GM21447 (cell line): ENCODE measurements at regions not wholly inside any gene's neighbourhood (a gene's known extent, or its start where the extent isn't known, plus 50 kb on each side); places are given as distances from the start of the nearest gene placed in this dataset.
"Not testable (repeated sequence)": the region's sequence is repeated elsewhere in the genome, so short reads cannot be mapped to it uniquely, and the experiment has no call there.

Experiments used
- ATAC-seq: cut with Tn5 transposase; IDR thresholded peaks from one replicate; pipeline ENCODE4 v1.9.1; 2021; ENCODE audit not compliant: unreplicated experiment

DNA sequence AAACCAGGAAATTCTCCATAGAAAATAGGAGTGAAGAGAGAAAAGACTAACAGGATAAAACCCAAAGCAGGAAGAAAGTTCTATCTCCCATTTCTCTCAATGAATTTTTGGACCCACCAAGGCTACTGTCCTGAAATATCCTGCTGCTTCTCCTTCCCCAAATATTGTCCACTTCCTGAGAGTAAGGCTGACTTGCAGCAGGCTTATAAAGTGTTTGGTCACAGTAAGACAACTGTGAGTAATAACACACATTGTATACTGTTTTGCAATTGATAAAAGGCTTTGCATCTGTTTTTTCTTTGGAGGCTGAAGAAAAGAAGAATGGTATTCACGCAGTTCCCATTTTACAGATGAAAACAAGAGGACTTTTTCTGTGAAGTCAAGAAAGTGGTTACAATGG is 52.8 kb downstream of the FOXD4L6 start:
- ATAC-seq: not testable (repeated sequence)

DNA sequence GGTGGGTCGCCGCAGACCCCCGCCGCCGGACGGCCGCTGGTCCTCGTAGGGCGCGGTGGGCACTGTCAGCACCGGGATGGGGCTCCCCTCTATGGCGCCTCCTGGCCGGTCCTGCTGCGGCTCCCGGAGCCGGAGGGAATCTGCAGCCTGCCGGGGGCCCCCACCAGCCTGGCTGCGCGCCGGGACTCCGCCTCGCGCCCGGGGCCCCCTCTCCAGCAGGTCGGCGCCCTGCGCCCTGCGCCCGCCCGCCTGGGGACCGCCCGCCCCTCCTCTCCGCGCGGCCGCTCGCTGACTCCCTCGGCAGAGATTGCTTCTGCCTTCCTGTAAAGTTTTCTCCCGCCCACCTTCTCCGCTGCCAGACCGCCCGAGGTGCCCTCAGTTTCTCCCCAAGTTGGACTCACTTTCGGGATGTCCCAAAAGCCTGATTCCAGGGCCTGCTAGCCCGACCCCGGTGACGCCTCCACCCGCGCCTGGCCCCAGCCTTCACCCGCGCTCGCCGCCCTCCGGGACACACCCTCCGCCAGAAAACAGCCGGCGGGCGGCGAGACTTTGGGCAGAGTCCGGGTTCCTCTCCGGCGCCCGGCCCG is 54.0 kb downstream of the FOXD4L6 start:
- peak; percentile 67 for ATAC-seq

DNA sequence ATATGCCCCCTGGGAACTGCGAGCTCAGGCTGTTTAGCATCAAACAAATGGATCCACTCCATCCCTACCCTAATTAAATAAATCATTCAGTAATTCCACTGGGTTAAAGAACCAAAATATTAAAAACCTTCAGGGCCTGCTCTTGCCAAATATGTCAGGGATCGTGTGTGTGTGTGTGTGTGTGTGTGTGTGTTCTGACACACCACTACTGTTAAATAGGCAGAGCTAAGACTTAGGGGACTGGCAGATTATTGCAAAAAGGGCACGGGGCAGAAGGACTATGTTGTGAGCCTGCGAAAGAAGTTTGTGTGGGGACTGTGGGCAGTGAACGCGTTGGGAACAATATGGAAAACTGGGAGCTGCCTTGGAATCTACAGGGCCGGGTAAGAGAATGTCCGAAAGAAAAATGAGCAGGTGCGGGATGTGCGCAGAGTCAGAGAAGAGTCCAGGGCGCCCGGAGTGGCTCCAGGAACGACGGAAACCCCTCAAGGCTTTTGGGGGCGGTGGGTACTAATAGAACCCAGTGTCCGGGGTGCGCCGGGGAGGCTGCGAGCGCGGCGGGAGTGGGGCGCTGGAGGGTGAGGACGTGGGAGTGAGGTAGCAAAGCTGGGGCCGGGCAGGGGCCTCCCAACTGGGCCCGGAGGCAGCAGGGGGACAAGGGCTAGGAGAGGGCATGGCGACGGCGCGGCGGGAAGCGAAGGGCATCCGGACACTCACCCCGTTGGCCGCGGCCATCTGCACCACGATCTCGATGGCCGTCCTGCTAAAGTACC is 54.8 kb downstream of the FOXD4L6 start:
- not testable (repeated sequence) for ATAC-seq

DNA sequence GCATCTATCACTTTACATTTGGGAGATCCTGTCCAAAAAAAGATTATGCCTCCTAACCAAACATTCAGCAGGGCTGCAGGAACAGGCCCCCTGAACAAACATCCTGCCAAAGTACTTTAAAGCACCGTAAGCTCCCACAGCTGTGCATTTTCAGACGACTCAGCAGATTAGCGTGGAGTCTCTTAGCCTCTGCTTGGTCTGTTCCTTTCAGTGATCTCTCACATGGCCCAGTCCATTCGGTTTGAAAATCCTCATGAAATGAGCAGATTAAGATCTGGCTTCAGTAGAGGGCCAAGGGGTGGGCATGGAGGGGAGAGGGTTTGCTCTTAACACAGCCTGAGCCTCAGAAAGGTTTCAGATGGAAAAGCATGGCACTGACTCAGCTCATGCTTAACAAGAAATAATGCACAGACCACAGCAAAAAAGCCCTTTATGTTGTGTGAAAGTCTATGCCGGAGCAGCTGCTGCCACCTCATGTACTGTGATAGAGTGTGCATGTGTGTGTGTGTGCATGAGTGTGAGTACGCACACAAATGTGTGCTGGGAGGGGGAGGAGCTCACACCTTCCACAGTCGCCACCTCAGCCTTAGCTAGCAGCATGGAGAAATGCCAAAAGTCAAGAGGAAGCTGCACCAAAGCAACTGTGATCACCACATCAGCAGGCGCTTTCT is 64.2 kb downstream of the FOXD4L6 start:
- peak; percentile 88 for ATAC-seq

DNA sequence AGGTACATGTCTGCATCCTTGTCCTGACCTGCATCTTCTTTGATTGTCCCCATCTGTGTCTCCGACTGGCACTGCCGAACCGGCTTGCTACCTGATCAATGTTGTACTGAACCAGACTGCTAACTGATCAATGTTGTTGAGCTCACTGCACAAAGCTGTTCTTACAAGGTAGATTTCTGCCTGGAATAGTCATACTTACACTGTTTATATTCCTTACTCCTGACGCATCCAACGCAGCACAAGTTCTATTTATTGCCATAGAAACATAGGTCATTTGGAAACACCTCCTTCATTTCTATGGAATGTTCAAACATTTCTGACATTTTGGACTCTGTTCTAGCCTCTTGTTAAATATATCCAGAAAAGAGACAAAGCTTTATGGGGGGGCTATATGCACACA is 65.2 kb downstream of the FOXD4L6 start:
- ATAC-seq: not testable (repeated sequence)

DNA sequence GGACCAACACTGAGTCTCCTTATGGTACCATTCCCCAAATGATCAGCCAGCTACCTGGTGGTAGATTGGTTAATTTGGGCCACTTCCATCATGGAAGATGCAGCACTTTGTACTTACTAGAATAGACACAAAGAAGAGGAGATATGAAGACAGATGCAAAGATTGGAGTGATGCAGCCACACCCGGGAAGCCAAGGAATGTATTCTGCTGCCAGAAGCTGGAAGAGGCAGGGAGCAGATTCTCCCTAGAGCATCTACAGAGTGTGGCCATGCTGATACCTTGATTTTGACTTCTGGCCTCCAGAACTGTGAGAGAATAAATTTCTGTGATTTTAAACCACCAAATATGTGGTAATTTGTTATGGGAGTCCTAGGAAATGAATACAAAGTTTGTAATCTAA is 68.9 kb downstream of the FOXD4L6 start:
- ATAC-seq: not testable (repeated sequence)

DNA sequence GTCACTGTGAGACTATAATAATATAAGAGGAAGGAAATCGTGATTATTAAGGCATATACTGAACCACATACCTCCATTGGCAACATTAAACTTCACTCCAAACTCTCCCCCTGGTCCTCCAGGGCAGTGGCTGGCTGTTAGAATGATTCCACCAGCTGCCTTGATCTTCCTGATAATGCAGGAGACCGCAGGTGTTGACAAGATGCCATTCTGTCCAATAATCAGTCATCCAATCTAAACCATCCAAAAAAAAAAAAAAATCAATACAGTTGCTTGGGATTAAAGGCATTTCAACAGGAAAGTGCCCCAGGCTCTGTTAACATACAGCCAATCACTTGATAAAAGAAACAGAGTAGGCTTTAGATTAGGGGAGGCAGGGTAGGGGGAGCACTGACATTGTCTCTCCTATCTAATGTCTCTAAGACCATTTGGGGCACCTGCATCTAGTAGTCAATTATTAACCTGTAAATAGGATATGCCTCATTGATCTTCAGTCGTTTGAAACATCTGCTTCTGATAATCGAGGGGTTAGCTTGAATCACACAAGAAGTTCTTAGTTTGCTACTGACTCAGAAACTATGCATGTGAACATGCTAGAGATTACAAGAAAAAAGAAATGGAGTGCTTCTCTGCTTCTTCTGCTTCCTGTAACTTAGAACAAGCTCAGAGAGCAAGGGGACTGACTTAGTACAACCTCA is 74.7 kb downstream of the FOXD4L6 start:
- peak; percentile 78 for ATAC-seq

DNA sequence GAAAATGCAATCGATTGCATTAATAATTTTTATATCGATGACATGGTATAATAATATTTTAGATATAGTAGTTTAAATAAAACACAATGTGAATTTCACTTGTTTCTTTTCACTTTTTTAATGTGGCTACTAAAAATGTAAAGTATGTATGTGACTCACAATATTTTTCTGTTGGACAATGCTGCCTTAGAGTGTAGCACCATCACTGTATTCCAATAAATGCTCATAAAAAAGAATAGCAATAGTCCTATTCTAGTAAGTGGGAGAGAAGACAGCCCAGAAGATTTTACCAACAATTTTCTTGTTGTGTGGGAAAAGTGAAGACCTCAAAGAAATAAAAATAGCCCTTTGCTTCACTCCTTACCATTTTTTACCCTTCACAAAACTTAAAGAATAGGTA is 79.8 kb downstream of the FOXD4L6 start:
- not testable (repeated sequence) for ATAC-seq

DNA sequence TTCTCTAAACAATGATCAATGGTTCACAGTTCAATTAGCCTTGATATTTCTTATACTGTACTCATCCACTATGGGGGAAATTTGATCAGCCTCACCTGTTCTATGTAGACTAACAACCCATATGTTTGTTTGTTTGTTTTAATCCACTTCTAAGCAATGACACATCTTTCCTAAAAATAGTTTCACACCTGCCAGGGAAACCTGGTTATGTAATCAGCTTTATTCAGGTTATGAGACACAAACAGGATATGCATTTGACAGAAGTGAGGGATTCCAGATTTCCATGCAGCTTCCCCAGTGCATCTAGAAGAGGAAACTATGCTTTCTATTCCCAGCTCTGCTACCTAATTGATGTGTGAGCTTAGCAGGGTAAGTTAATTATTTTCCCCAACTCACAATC is 80.7 kb downstream of the FOXD4L6 start:
- ATAC-seq: not testable (repeated sequence)

DNA sequence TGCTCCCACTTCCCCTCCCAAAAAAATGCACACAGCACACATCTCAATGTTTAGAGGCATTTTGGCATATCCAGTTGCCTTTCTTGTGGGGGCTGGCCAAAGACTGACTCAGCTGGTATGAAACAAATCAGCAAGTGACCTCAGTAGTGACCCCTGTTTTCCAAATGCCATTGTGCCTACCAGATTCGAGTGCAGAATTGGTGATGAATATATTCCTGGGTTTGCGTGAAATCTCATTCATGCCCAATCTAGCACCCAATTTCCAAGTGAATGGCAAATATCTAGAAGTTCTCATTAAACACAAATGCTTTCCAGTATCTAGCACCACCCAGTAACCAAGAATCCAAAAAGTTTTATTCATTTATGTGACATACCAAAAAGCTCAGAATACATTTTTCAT is 83.6 kb downstream of the FOXD4L6 start:
- ATAC-seq: not testable (repeated sequence)

DNA sequence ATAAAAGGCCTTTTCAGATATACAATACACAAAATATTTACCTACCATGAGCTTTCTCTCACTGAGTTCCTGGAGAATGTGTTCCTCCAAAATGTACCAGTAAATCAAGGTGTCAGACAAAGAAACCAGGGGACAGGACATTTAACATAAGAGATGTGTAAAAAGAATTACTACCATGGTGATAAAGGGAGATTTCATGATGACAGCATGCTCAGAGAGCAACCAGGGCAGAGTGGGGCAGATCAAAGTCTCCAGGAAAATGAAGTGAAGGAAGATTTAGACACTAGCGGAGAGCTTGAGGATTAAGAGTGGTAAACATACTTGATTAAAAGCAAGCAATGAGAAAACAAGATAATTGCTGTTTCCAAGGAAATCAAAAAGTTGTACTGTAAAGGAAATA is 85.0 kb downstream of the FOXD4L6 start:
- ATAC-seq: not testable (repeated sequence)

DNA sequence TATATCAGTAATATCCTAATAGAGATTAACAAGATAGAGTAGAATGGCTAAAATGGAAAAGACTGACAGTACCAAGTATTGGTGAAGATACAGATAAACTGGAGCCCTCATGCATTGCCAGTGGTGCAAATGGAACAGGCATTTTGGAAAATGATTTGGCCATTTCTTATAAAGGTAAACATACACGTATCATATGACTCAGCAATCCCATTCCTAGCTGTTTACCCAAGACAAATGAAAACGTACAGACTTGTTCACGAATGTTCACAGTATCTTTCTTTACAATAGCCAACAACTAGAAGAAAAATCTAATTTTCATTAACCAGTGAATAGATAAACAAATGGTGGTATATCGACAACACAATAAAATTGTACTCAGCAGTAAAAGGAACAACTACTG is 86.4 kb downstream of the FOXD4L6 start:
- not testable (repeated sequence) for ATAC-seq

DNA sequence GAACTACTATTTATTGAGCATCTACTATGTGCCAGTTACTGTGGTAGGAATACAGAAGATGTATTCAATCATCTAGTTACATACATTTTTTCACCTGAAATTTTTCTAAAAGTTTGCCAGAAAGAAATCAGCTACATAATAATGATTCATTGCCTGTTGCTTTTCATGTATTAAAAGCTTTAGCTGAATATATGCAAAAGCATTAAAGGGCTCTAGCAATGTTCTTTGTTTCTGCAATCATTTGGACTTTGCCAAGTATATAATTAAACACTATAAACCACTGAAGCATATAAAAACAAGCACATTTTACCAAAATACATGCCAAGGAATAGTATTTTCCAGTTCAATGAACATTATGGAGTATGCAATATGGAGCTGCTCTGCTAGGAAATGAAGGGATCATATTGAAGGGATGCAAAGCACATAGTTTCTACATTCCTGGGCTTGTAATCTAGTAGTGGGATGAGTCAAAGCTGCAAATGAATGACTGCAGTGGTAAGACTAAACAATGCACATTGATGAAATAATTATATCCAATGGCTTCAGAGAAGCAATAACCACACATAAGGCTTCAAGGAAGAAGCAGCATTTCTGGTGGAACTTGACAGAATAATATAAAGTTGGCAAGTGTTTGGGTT is 87.7 kb downstream of the FOXD4L6 start:
- not testable (repeated sequence) for ATAC-seq

DNA sequence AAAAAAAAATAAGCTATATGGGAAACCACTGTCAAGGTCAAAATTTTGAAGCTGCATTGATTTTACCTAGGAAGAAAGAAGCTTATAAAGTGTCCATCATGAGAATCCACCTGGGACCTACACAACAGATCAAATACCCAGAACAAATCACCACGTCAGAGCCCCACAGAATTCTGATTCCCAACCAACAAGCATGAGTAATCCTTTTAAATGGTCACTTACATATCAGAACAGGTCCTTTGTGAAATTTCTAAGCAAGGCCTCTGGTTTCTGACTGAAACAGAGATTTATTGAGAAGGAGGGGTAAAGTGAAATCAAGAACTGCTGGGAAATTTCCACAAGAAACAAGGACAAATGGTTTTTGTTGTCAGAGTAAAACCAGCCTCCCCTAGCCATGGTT is 93.2 kb downstream of the FOXD4L6 start:
- not testable (repeated sequence) for ATAC-seq

DNA sequence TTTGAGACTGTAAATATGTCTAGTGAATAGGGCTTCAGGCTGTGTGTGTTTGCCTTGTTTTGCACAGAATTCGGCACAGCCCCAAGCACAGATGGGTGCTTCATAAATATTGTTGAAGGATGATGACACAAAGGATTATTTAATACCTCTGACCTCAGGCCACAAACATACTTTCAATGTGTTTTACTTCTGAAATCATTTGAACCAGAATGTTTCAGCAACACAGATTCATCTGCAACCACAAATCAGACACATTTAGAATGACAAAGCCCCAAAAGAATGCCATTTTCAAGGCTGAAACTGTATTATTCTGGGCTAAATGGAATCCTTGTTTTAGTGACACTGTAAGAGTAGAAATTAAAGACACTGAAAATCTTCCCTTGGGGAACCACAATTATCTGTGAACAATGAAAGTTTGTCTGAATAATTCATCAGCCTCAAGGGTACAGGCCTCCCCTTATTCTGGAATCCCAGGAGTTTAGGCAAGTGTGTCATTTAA is 93.7 kb downstream of the FOXD4L6 start:
- not testable (repeated sequence) for ATAC-seq

DNA sequence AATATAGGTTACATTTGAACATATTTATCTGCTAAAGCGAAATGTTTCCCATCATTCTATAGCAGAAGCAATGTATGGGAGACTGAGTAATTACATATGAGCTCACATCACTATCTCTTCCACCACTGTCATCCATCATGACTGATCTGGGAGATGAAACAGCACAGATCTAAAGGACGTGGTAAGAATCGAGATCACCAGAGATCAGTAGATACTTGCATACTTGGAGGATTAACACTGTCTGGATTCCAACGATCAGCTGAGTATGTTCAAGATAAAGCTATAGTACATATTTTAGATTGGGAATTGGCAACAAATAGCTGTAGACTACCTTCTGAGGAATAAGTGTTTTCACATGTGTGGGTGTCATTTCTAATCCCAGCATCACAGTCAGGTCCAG is 94.6 kb downstream of the FOXD4L6 start:
- not testable (repeated sequence) for ATAC-seq

DNA sequence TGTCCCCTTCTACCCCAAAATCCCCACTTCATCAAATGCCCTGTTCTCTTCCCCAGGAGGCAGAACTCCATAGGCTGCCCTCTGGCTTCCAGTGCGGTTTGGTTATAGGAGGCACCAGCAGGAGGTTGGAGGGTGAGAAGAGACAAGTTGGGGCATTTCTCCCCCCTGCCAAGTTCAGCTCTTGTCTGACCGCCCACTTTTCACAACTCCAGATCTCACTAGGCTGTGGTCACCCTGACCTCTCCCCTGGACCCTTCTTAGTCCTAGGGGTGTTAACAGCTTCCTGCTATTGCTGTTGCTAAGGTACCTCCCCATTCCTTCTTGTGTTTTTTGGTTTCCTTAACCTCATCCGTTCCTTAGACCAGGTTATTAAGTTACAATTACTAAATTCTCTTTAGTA is 95.1 kb downstream of the FOXD4L6 start:
- not testable (repeated sequence) for ATAC-seq

DNA sequence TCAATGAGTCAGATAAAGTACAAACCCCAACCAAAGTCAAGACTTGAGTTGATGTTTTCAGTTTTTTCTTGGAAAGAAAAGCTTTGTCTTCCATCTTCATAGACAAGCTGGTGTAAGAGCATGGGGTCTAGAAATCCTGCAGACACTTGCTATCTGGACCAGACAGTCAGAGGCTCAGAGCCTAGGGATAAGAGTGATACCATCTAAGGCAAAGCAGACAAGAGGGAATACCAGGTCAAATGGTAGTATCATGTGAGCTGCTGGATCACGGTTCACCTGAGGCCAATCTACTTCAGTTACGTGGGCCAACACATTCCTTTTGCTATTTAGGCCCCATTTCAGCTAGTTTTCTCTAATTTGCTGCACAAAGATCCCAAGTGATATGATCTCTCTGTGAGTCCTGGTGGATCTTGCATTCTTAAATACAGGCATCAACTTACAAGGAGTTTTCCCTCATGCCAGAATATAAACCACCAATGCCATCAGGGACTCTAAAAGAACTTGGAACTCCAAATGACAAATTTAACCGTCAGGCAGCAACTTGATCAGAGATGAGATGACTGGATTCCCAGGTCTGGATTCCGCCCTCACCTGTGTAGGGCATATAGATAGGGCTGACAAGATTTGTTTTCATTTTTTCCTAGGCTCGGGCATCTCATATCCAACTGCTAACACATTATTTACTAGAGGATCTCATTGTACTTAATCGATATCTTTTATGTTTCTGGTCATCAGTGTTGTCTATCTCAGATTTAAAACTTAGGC is 101.4 kb downstream of the FOXD4L6 start:
- ATAC-seq: not testable (repeated sequence)

DNA sequence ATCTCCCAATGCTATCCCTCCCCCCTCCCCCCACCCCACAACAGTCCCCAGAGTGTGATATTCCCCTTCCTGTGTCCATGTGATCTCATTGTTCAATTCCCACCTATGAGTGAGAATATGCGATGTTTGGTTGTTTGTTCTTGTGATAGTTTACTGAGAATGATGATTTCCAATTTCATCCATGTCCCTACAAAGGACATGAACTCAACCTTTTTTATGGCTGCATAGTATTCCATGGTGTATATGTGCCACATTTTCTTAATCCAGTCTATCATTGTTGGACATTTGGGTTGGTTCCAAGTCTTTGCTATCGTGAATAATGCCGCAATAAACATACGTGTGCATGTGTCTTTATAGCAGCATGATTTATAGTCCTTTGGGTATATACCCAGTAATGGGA is 106.1 kb downstream of the FOXD4L6 start:
- not testable (repeated sequence) for ATAC-seq
